Activated naive CD4-positive, alpha-beta T cell treated with anti-CD3 and anti-CD28 coated beads, Interleukin-2, amount 10 ng/mL, durations not matched to agents 7 days and 5 days (primary cell): ENCODE measurements at regions not wholly inside any gene's neighbourhood (a gene's known extent, or its start where the extent isn't known, plus 50 kb on each side); places are given as distances from the start of the nearest gene placed in this dataset.

Experiments used
- CTCF ChIA-PET: fragments of 350-600 bp; sonication (Branson Sonifier 250); formaldehyde crosslinking; loops from one replicate; lab custom pipeline; 2021; ENCODE audit warnings: antibody characterized with exemption; lab: Charles Lee
- DNase-seq: peaks from one replicate; pipeline ENCODE4 v3.0.0-alpha.2; 2020
- H3K27ac Mint-ChIP-seq: one replicate; pipeline ENCODE4 v1.8.0; 2021; ENCODE audit warnings: mild to moderate bottlenecking, moderate library complexity, mixed read lengths
- H3K27me3 Mint-ChIP-seq: one replicate; pipeline ENCODE4 v1.8.0; 2021; ENCODE audit warnings: mild to moderate bottlenecking, mixed read lengths
- H3K36me3 Mint-ChIP-seq: one replicate; pipeline ENCODE4 v1.8.0; 2021; ENCODE audit warnings: mixed read lengths
- H3K4me1 Mint-ChIP-seq: one replicate; pipeline ENCODE4 v1.8.0; 2021; ENCODE audit warnings: mixed read lengths
- H3K4me3 Mint-ChIP-seq: one replicate; pipeline ENCODE4 v1.8.0; 2021; ENCODE audit warnings: mild to moderate bottlenecking, moderate library complexity, mixed read lengths
- H3K9me3 Mint-ChIP-seq: one replicate; pipeline ENCODE4 v1.8.0; 2021; ENCODE audit warnings: mixed read lengths

- CTCF ChIA-PET: no interaction called here
- Mint-ChIP-seq H3K9me3 (no peaks in the 10 kb centered on the region), H3K4me1 (peaks cover 28% of the 10 kb centered on the region), H3K4me3 (no peak overlapping the region), H3K27ac (no peak overlapping the region), H3K27me3 (no peaks in the 10 kb centered on the region), H3K36me3 (peaks cover 7% of the 10 kb centered on the region)
- DNase-seq: no peak
These were observed 66.6 kb upstream of the WIPF1 start for GRCh38 chr2:174664084-174664759.

GRCh38 chr2:174663550-174663949 lies 65.9 kb upstream of the WIPF1 start:
- Mint-ChIP-seq H3K4me3 (no peak overlapping the region), H3K27ac (no peak overlapping the region), H3K9me3 (no peaks in the 10 kb centered on the region), H3K27me3 (no peaks in the 10 kb centered on the region), H3K36me3 (peaks cover 7% of the 10 kb centered on the region), H3K4me1 (peaks cover 33% of the 10 kb centered on the region)
- DNase-seq: no peak
- CTCF ChIA-PET: no interaction called here

DNA sequence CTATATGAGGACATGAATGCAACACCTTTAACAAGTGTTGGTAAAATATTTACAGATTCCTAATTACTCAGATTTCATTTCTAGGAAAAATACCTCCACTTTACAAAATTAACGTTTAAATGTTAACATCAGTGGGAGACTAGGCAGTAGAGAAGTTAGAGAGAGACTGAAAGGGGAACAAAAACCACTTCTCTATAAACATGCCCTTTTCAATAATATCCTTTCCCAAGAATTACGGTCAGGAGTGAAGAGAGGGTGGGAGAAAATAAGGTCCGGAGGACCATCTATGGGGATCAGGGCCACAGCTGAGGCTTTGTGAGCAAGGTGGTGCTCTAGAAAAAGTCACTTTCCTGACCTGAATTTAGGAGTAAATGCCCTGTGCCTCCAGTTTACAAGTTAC lies 65.3 kb upstream of the WIPF1 start:
- CTCF ChIA-PET: no interaction called here
- Mint-ChIP-seq H3K9me3 (no peaks in the 10 kb centered on the region), H3K4me1 (peaks cover 30% of the 10 kb centered on the region), H3K27ac (no peak overlapping the region), H3K4me3 (no peak overlapping the region), H3K36me3 (peaks cover 7% of the 10 kb centered on the region), H3K27me3 (no peaks in the 10 kb centered on the region)
- no peak for DNase-seq

- DNase-seq: no peak
- Mint-ChIP-seq H3K9me3 (no peaks in the 10 kb centered on the region), H3K4me1 (peaks cover 26% of the 10 kb centered on the region), H3K27ac (no peak overlapping the region), H3K4me3 (no peak overlapping the region), H3K36me3 (peaks cover 7% of the 10 kb centered on the region), H3K27me3 (no peaks in the 10 kb centered on the region)
- CTCF ChIA-PET: no interaction called here
These were observed 64.9 kb upstream of the WIPF1 start for GRCh38 chr2:174662459-174662858.

GRCh38 chr2:174660984-174661675 lies 63.5 kb upstream of the WIPF1 start:
- no peak for DNase-seq
- Mint-ChIP-seq H3K27me3 (no peaks in the 10 kb centered on the region), H3K4me1 (peaks cover 25% of the 10 kb centered on the region), H3K4me3 (no peak overlapping the region), H3K36me3 (peaks cover 18% of the 10 kb centered on the region), H3K9me3 (peaks cover 6% of the 10 kb centered on the region), H3K27ac (no peak overlapping the region)
- CTCF ChIA-PET: interaction anchor here (0.7 to 1.0 kb wide), 2 partner anchors 13 to 88 kb away, joined by 3 read pairs; no protein-coding TSS in a partner anchor

DNA sequence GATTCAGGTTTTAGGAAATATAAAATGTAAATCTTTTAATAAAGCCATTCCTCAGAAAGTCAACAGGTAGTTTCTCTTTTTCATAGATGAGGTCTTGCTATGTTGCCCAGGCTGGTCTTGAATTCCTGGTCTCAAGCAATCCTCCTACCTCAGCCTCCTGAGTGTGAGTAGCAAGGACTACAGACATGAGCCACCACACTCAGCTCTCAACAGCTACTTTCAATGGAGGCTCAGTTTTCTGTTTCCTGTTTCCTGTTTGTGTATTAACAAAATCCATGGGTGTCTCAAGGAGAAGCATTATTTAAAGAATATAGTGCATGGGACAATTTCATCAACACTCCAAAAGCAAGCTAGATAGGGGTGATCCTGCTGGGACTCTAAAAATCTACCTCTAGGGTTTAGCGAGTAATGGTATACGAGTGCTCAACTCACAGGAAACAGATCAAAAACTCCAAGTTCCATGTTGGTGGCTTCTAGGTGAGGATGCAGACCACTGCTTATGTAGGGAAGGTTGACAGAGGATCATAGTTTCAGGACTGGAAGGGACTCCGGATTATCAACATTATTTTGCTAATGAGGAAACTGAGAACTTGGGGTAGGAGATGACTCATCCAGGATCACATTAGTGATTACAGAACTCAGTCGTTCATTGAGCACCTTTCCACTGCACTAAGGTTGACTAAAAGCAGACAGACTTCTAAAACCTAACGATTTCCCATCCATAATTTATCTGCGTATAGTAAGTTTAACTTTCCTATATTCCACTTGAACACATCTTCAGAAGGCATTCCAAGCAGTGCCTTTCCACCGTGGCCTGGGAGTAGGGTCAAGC lies 61.7 kb upstream of the WIPF1 start:
- CTCF ChIA-PET: no interaction called here
- Mint-ChIP-seq H3K4me3 (no peak overlapping the region), H3K27me3 (no peaks in the 10 kb centered on the region), H3K4me1 (peaks cover 31% of the 10 kb centered on the region), H3K9me3 (peaks cover 21% of the 10 kb centered on the region), H3K36me3 (peaks cover 35% of the 10 kb centered on the region), H3K27ac (no peak overlapping the region)
- no peak for DNase-seq

DNA sequence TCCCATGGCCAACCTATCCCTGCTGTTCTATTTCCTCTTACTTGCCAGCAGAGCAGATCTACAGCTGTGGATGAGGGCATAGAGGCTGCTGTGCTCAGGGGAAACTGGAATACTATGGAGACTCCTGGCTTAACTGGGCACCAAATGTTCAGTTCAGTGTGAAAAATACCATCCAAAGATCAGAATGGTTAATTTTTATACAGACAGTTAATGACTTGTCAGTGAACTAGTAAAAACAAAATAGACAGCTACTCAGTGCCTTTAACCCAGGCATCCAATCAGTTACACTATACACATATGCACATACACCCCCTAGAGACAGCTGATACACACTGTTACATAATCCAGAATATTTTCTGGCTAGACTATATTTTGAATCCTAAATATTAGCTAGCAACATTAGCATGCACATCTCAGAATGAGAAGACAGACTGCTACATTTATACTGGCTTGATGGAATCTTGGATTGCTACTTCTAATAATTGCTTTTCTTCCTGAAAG lies 59.1 kb upstream of the WIPF1 start:
- Mint-ChIP-seq H3K27ac (peak overlapping the region; percentile 11), H3K36me3 (peaks cover 39% of the 10 kb centered on the region), H3K4me3 (no peak overlapping the region), H3K4me1 (peaks cover 31% of the 10 kb centered on the region), H3K9me3 (peaks cover 22% of the 10 kb centered on the region), H3K27me3 (no peaks in the 10 kb centered on the region)
- DNase-seq: no peak
- CTCF ChIA-PET: interaction anchor here (0.6 to 1.2 kb wide), 2 partner anchors 20 to 24 kb away, joined by 3 read pairs; no protein-coding TSS in a partner anchor

DNA sequence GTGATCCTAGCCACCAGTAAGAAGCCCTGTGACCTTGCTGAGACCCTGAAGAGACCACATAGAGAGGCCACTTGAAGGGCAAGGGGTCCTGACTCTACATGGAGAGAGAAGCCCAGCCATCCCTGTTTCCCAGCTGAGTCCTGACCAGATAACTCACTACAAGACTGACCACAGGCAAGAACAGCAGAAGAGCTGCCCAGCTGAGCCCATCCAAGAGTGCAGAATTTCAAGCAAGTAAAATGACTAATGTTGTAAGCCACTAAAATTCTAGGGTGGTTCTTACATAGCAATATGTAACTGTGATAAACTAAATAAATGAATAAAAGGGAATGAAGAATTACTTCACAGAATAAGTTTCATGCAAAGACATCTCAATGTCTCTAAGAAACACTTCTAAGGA lies 58.4 kb upstream of the WIPF1 start:
- DNase-seq: no peak
- peaks cover 37% of the 10 kb centered on the region for H3K36me3 Mint-ChIP-seq
- CTCF ChIA-PET: no interaction called here
- no peak overlapping the region for H3K4me3 Mint-ChIP-seq
- H3K27me3 Mint-ChIP-seq: no peaks in the 10 kb centered on the region
- H3K9me3 Mint-ChIP-seq: peaks cover 22% of the 10 kb centered on the region
- H3K4me1 Mint-ChIP-seq: peaks cover 31% of the 10 kb centered on the region
- no peak overlapping the region for H3K27ac Mint-ChIP-seq

DNA sequence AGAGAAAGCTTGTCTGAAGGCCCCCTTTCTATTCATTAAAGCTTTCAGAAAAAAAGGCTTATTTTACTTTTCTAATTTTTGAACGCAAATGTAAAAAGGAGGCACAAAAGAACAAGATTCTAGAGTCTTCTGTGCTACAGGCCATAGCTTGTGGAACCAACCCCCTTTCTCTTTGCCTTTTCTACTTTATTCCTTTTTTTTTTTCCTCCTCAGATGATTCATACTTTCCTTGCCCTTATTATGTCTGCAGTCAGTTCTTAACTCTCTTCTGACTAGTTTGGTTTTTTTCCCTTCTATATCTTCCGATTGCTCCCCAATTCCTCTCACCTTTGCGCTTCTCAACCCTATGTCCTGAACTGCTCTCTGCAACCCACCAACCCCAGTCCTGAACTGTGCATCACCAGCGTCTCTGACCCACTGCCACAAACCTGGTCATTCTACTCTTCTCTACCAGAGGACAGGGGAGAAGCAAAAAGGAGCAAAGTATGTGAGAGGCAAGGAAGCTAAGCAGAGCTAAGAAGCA lies 56.9 kb upstream of the WIPF1 start:
- Mint-ChIP-seq H3K9me3 (peaks cover 29% of the 10 kb centered on the region), H3K4me3 (no peak overlapping the region), H3K27me3 (no peaks in the 10 kb centered on the region), H3K36me3 (peaks cover 45% of the 10 kb centered on the region), H3K27ac (no peak overlapping the region), H3K4me1 (peaks cover 36% of the 10 kb centered on the region)
- CTCF ChIA-PET: interaction anchor here (0.7 kb wide), 1 partner anchor 20 kb away, joined by 4 read pairs; no protein-coding TSS in a partner anchor
- DNase-seq: no peak

- Mint-ChIP-seq H3K36me3 (peaks cover 35% of the 10 kb centered on the region), H3K27ac (no peak overlapping the region), H3K27me3 (no peaks in the 10 kb centered on the region), H3K4me3 (no peak overlapping the region), H3K9me3 (peaks cover 15% of the 10 kb centered on the region), H3K4me1 (peaks cover 12% of the 10 kb centered on the region)
- CTCF ChIA-PET: no interaction called here
- DNase-seq: no peak
These were observed 51.3 kb upstream of the WIPF1 start for GRCh38 chr2:174648896-174649295.
